ENCODE measurements at regions not wholly inside any gene's neighbourhood (a gene's known extent, or its start where the extent isn't known, plus 50 kb on each side); places are given as distances from the start of the nearest gene placed in this dataset.

DNA sequence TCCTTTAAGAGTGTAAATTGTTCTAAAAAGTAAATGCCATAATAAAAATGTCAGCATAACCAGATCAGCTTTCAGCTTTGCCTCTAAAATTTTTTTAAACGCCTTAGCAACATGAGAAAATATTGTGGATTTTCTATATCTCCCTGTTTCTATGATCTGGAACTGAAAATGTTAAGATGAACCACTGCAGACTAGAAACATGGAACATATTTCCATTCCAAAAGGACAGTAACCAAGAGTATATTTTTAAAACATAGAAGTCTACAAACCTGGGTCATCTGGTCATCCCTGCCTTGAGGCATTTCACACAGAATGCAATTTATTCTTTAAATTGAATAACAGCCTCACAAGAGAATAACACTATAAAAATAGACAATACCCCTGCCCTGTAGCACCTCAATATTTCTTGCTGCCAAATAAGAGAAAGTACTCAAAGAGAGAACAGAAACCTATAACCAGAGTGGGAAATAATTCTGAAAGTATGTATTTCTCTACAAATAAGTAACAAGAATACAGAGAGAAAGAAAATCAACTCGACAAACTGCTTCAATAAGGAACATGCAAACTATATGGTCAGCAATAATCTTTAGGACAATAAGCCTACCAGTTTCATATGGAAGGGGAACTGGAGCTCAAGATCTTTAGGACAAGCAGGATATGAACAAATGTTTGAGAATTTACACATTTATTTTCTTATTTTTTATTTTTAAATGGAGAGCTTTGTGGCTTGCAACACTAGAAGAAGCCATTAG lies 949.0 kb downstream of the EPHA3 start:
- FAIRE-seq: no peak
- CTCF ChIA-PET (ENCODE audit: low intra/inter-chr PET ratio): no interaction called here
- no TSS peak for BruUV-seq (replicated peaks)

DNA sequence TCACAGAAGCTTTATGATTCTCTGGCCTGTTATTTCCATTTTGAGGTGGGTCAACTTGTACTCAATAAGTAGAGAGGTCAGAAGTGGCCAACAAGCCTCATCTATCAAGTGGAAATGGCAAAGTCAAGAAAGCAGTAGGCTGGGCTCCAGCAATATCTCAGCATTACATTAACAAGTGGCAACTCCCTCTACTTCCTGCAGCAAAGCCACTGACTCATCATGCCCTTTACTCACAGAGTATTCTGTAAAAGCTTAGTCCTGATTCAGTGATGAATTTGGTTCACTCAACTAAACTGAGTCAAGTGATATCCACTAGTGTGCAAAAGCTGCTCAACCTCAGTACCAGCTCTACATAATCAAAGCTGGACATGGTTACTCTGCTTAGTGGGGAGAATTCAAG lies 954.6 kb downstream of the EPHA3 start:
- in situ Hi-C loops (cut with MboI): no loop called here
- ATAC-seq: no peak
- H3K27ac ChIP-seq (ENCODE audit: extremely low read depth, low read depth, low read length): no peak overlapping the region
- H3K9me1 ChIP-seq (ENCODE audit: control insufficient read depth, insufficient read depth, low read length): no peaks in the 10 kb centered on the region
- no peak overlapping the region for H2AFZ ChIP-seq (ENCODE audit: low read depth, low read length)
- H3K27me3 ChIP-seq (ENCODE audit: control insufficient read depth in 2 of 2, insufficient read depth in 2 of 2, low read length in 2 of 2): no peaks in the 10 kb centered on the region
- no peaks in the 10 kb centered on the region for H3K79me2 ChIP-seq (ENCODE audit: control insufficient read depth, insufficient read depth, low read length)
- POLR2A ChIA-PET: no interaction called here
- no peak overlapping the region for H3K4me2 ChIP-seq (ENCODE audit: insufficient read depth, low read length)
- no peak overlapping the region for H3K9ac ChIP-seq (ENCODE audit: insufficient read depth in 1 of 2, low read depth in 2 of 2, low read length in 2 of 2)
- no peak for FAIRE-seq
- H4K20me1 ChIP-seq (replicated peaks; ENCODE audit: control insufficient read depth, insufficient read depth, low read length): no peaks in the 10 kb centered on the region
- BruUV-seq (replicated peaks): no TSS peak
- no peak for DNase-seq (ENCODE audit: extremely low read depth in 1 of 4, low spot score in 3 of 4)
- no peak overlapping the region for H3K4me3 ChIP-seq
- CTCF ChIA-PET (ENCODE audit: low intra/inter-chr PET ratio): no interaction called here
- no peaks in the 10 kb centered on the region for H3K36me3 ChIP-seq (ENCODE audit: control insufficient read depth, insufficient read depth, low read length)
- no peaks in the 10 kb centered on the region for H3K9me3 ChIP-seq (replicated peaks; ENCODE audit: control insufficient read depth, insufficient read depth, low read depth, low read length)
- no peaks in the 10 kb centered on the region for H3K4me1 ChIP-seq (replicated peaks in 1 of 2; ENCODE audit: control insufficient read depth in 2 of 2, insufficient read depth in 2 of 2, low read length in 2 of 2)
- intact Hi-C loops (cut with micrococcal nuclease): no loop called here
- no peak for TF ChIP-seq ZFP36 (IDR thresholded peaks at IDR 0.05; ENCODE audit: low read depth, low read length, partially characterized antibody)
- no peak for TF ChIP-seq HDAC6 (IDR thresholded peaks at IDR 0.05; ENCODE audit: low read depth, low read length)
- no peak for TF ChIP-seq HDAC1 (IDR thresholded peaks at IDR 0.05)
- no peak for TF ChIP-seq PCBP2 (IDR thresholded peaks at IDR 0.05; ENCODE audit: low read depth, low read length, poor library complexity, severe bottlenecking)
- no peak for TF ChIP-seq SMAD1 (IDR thresholded peaks at IDR 0.05; ENCODE audit: low read depth, low read length, partially characterized antibody)
- TF ChIP-seq, protein P1, sequence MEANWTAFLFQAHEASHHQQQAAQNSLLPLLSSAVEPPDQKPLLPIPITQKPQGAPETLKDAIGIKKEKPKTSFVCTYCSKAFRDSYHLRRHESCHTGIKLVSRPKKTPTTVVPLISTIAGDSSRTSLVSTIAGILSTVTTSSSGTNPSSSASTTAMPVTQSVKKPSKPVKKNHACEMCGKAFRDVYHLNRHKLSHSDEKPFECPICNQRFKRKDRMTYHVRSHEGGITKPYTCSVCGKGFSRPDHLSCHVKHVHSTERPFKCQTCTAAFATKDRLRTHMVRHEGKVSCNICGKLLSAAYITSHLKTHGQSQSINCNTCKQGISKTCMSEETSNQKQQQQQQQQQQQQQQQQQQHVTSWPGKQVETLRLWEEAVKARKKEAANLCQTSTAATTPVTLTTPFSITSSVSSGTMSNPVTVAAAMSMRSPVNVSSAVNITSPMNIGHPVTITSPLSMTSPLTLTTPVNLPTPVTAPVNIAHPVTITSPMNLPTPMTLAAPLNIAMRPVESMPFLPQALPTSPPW (CRISPR knock-in tag; IDR thresholded peaks at IDR 0.05): no peak
- TF ChIP-seq, protein P2, sequence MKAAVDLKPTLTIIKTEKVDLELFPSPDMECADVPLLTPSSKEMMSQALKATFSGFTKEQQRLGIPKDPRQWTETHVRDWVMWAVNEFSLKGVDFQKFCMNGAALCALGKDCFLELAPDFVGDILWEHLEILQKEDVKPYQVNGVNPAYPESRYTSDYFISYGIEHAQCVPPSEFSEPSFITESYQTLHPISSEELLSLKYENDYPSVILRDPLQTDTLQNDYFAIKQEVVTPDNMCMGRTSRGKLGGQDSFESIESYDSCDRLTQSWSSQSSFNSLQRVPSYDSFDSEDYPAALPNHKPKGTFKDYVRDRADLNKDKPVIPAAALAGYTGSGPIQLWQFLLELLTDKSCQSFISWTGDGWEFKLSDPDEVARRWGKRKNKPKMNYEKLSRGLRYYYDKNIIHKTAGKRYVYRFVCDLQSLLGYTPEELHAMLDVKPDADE (conservative IDR thresholded peaks at IDR 0.05; ENCODE audit: control insufficient read depth, low read depth, low read length): no peak

More for the DNA sequence above, 949.0 kb downstream of the EPHA3 start:
- in situ Hi-C loops (cut with MboI) (no loop called here), intact Hi-C loops (cut with micrococcal nuclease) (no loop called here)
- H3K36me3 ChIP-seq (ENCODE audit: control insufficient read depth, insufficient read depth, low read length): no peaks in the 10 kb centered on the region
- H4K20me1 ChIP-seq (replicated peaks; ENCODE audit: control insufficient read depth, insufficient read depth, low read length): no peaks in the 10 kb centered on the region
- H3K9me1 ChIP-seq (ENCODE audit: control insufficient read depth, insufficient read depth, low read length): no peaks in the 10 kb centered on the region
- 0% methylated on average over 2 of the region's 2 CpGs for WGBS (ENCODE audit: insufficient coverage, low coverage, missing lambda C conversion rate)
- H3K4me3 ChIP-seq: no peak overlapping the region
- no peak for ATAC-seq
- H3K9ac ChIP-seq (ENCODE audit: insufficient read depth in 1 of 2, low read depth in 2 of 2, low read length in 2 of 2): no peak overlapping the region
- no peak for DNase-seq (ENCODE audit: extremely low read depth in 1 of 4, low spot score in 3 of 4)
- no peaks in the 10 kb centered on the region for H3K79me2 ChIP-seq (ENCODE audit: control insufficient read depth, insufficient read depth, low read length)
- H3K9me3 ChIP-seq (replicated peaks; ENCODE audit: control insufficient read depth, insufficient read depth, low read depth, low read length): no peaks in the 10 kb centered on the region
- H3K4me1 ChIP-seq (replicated peaks in 1 of 2; ENCODE audit: control insufficient read depth in 2 of 2, insufficient read depth in 2 of 2, low read length in 2 of 2): no peaks in the 10 kb centered on the region
- POLR2A ChIA-PET: no interaction called here
- TF ChIP-seq EZH2 (IDR thresholded peaks at IDR 0.05; ENCODE audit: borderline replicate concordance, low read depth, low read length) (no peak), DMBX1 (CRISPR knock-in tag; IDR thresholded peaks at IDR 0.05; ENCODE audit: borderline replicate concordance) (no peak), DDX20 (tag; IDR thresholded peaks at IDR 0.05; ENCODE audit: low read depth) (no peak), ARID1B (IDR thresholded peaks at IDR 0.05) (no peak)
- TF ChIP-seq, protein P3, sequence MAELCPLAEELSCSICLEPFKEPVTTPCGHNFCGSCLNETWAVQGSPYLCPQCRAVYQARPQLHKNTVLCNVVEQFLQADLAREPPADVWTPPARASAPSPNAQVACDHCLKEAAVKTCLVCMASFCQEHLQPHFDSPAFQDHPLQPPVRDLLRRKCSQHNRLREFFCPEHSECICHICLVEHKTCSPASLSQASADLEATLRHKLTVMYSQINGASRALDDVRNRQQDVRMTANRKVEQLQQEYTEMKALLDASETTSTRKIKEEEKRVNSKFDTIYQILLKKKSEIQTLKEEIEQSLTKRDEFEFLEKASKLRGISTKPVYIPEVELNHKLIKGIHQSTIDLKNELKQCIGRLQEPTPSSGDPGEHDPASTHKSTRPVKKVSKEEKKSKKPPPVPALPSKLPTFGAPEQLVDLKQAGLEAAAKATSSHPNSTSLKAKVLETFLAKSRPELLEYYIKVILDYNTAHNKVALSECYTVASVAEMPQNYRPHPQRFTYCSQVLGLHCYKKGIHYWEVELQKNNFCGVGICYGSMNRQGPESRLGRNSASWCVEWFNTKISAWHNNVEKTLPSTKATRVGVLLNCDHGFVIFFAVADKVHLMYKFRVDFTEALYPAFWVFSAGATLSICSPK (IDR thresholded peaks at IDR 0.05; ENCODE audit: borderline replicate concordance): no peak
- H3K4me2 ChIP-seq (ENCODE audit: insufficient read depth, low read length): no peak overlapping the region
- H3K27me3 ChIP-seq (ENCODE audit: control insufficient read depth in 2 of 2, insufficient read depth in 2 of 2, low read length in 2 of 2): no peaks in the 10 kb centered on the region
- H2AFZ ChIP-seq (ENCODE audit: low read depth, low read length): no peak overlapping the region
- no peak overlapping the region for H3K27ac ChIP-seq (ENCODE audit: extremely low read depth, low read depth, low read length)
